H9 (cell line): ENCODE measurements at regions not wholly inside any gene's neighbourhood (a gene's known extent, or its start where the extent isn't known, plus 50 kb on each side); places are given as distances from the start of the nearest gene placed in this dataset.

Source experiments
- DNase-seq: peaks from one replicate; pipeline ENCODE4 v3.0.0-alpha.2; 2017
- H2AFZ ChIP-seq: one replicate; pipeline ENCODE4 v1.6.1; 2013; ENCODE audit warnings: mild to moderate bottlenecking, low read length, control low read depth, moderate library complexity
- H2AK5ac ChIP-seq: 2 replicates; pipeline ENCODE4 v1.6.1; 2013; ENCODE audit warnings: low read length, control low read depth, mixed read lengths; ENCODE audit not compliant: insufficient read length
- H2BK120ac ChIP-seq: one replicate; pipeline ENCODE4 v1.6.1; 2013; ENCODE audit warnings: low read depth, mild to moderate bottlenecking, low read length, control low read depth, inconsistent platforms; ENCODE audit not compliant: poor library complexity, severe bottlenecking
- H2BK12ac ChIP-seq: 2 replicates; pipeline ENCODE4 v1.6.1; 2013; ENCODE audit warnings: low read length, control low read depth, mixed read lengths, low read depth; ENCODE audit not compliant: insufficient read length
- H2BK15ac ChIP-seq: 2 replicates; pipeline ENCODE4 v1.6.1; 2013; ENCODE audit warnings: low read depth, low read length, control low read depth
- H2BK20ac ChIP-seq: one replicate; pipeline ENCODE4 v1.6.1; 2013; ENCODE audit warnings: low read depth, mild to moderate bottlenecking, low read length, control low read depth, inconsistent platforms; ENCODE audit not compliant: poor library complexity, severe bottlenecking
- H2BK5ac ChIP-seq: 2 replicates; pipeline ENCODE4 v1.6.1; 2013; ENCODE audit warnings: low read length, control low read depth, mixed read lengths; ENCODE audit not compliant: insufficient read length
- H3K14ac ChIP-seq: 2 replicates; pipeline ENCODE4 v1.6.1; 2013; ENCODE audit warnings: low read length, control low read depth; ENCODE audit not compliant: insufficient read depth
- H3K18ac ChIP-seq: 2 replicates; pipeline ENCODE4 v1.6.1; 2013; ENCODE audit warnings: low read depth, mild to moderate bottlenecking, mixed read lengths, low read length, control low read depth; ENCODE audit not compliant: insufficient read length
- H3K23ac ChIP-seq: 2 replicates; pipeline ENCODE4 v1.6.1; 2013; ENCODE audit warnings: low read length, control low read depth, mixed read lengths, low read depth; ENCODE audit not compliant: insufficient read length
- H3K23me2 ChIP-seq: 2 replicates; pipeline ENCODE4 v1.6.1; 2013; ENCODE audit warnings: low read depth, mild to moderate bottlenecking, mixed read lengths, low read length, control low read depth; ENCODE audit not compliant: insufficient read length, poor library complexity, severe bottlenecking
- H3K27ac ChIP-seq: 2 replicates; pipeline ENCODE4 v1.5.1; 2013; ENCODE audit warnings: low read length, control low read depth, mixed read lengths, low read depth; ENCODE audit not compliant: insufficient read length
- H3K27me3 ChIP-seq: 2 replicates; pipeline ENCODE4 v1.6.1; 2013; ENCODE audit warnings: low read length, control low read depth, inconsistent platforms; ENCODE audit not compliant: insufficient read depth
- H3K4ac ChIP-seq: 2 replicates; pipeline ENCODE4 v1.6.1; 2013; ENCODE audit warnings: low read depth, mild to moderate bottlenecking, control low read depth, inconsistent platforms, low read length, moderate library complexity
- H3K4me1 ChIP-seq: 2 replicates; pipeline ENCODE4 v1.6.1; 2013; ENCODE audit warnings: low read length, control low read depth, inconsistent platforms; ENCODE audit not compliant: insufficient read depth
- H3K4me2 ChIP-seq: 2 replicates; pipeline ENCODE4 v1.6.1; 2013; ENCODE audit warnings: low read length, control low read depth, mixed read lengths; ENCODE audit not compliant: insufficient read length, insufficient read depth
- H3K56ac ChIP-seq: 2 replicates; pipeline ENCODE4 v1.6.1; 2013; ENCODE audit warnings: low read depth, mild to moderate bottlenecking, mixed read lengths, low read length, control low read depth; ENCODE audit not compliant: insufficient read length
- H3K79me1 ChIP-seq: 2 replicates; pipeline ENCODE4 v1.6.1; 2013; ENCODE audit warnings: low read depth, mild to moderate bottlenecking, moderate library complexity, low read length, control low read depth, inconsistent platforms; ENCODE audit not compliant: insufficient read depth, poor library complexity, severe bottlenecking
- H3K79me2 ChIP-seq: 2 replicates; pipeline ENCODE4 v1.6.1; 2013; ENCODE audit warnings: low read length, control low read depth, inconsistent platforms; ENCODE audit not compliant: insufficient read depth
- H3K9ac ChIP-seq: 2 replicates; pipeline ENCODE4 v1.6.1; 2013; ENCODE audit warnings: low read length, control low read depth, mixed read lengths; ENCODE audit not compliant: insufficient read length; ENCODE audit errors: extremely low read depth
- H3K9me3 ChIP-seq: one replicate; pipeline ENCODE4 v1.6.1; 2013; ENCODE audit warnings: low read depth, low read length, inconsistent platforms; ENCODE audit not compliant: control insufficient read depth
- H3T11ph ChIP-seq: one replicate; pipeline ENCODE4 v1.6.1; 2013; ENCODE audit warnings: mild to moderate bottlenecking, low read length, control low read depth, inconsistent platforms
- H4K20me1 ChIP-seq: one replicate; pipeline ENCODE4 v1.6.1; 2013; ENCODE audit not compliant: control insufficient read depth, insufficient read length, insufficient read depth
- H4K5ac ChIP-seq: 2 replicates; pipeline ENCODE4 v1.6.1; 2013; ENCODE audit warnings: low read depth, mild to moderate bottlenecking, mixed read lengths, low read length, control low read depth; ENCODE audit not compliant: insufficient read length
- H4K8ac ChIP-seq: replicated peaks from 2 replicates; pipeline ENCODE4 v1.6.1; 2013; ENCODE audit warnings: low read length, control low read depth, mixed read lengths, low read depth; ENCODE audit not compliant: insufficient read length
- H4K91ac ChIP-seq: 2 replicates; pipeline ENCODE4 v1.6.1; 2013; ENCODE audit warnings: low read depth, mild to moderate bottlenecking, moderate library complexity, mixed read lengths, low read length, control low read depth; ENCODE audit not compliant: insufficient read length
- H3K27ac Mint-ChIP-seq, 3 experiments: 2 replicates in 2 of 3; 3 replicates in 1 of 3; pipeline ENCODE4 v1.8.0; 2020 to 2021; ENCODE audit warnings: mixed read lengths in 3 of 3, mild to moderate bottlenecking in 1 of 3, moderate library complexity in 1 of 3
- H3K27me3 Mint-ChIP-seq: 2 replicates; pipeline ENCODE4 v1.8.0; 2021; ENCODE audit warnings: low read depth, mild to moderate bottlenecking, moderate library complexity, mixed read lengths
- H3K36me3 Mint-ChIP-seq, 3 experiments: 2 replicates in 2 of 3; 3 replicates in 1 of 3; pipeline ENCODE4 v1.8.0; 2020 to 2021; ENCODE audit warnings: low read depth in 3 of 3, mixed read lengths in 3 of 3; ENCODE audit not compliant: insufficient read depth in 1 of 3
- H3K4me1 Mint-ChIP-seq, 2 experiments: 2 replicates each; pipeline ENCODE4 v1.8.0; 2020; ENCODE audit warnings: mixed read lengths in 2 of 2
- H3K4me3 Mint-ChIP-seq, 2 experiments: 2 replicates in 1 of 2; 3 replicates in 1 of 2; pipeline ENCODE4 v1.8.0; 2020 to 2021; ENCODE audit warnings: mild to moderate bottlenecking in 2 of 2, mixed read lengths in 2 of 2, moderate library complexity in 1 of 2
- H3K9me3 Mint-ChIP-seq, 2 experiments: 2 replicates in 1 of 2; 3 replicates in 1 of 2; pipeline ENCODE4 v1.8.0; 2020; ENCODE audit warnings: mild to moderate bottlenecking in 2 of 2, mixed read lengths in 2 of 2, moderate library complexity in 1 of 2
- CTCF ChIP-seq: fragments of 200-600 bp; sonication (generic); conservative IDR thresholded peaks from 3 replicates; pipeline ENCODE4 v1.8.0; 2021; ENCODE audit warnings: antibody characterized with exemption, mild to moderate bottlenecking
- WGBS: extraction: QIAGEN DNeasy Blood & Tissue Kit; methylation state at CpG from one replicate; pipeline ENCODE4 v1.1.7; 2013; ENCODE audit warnings: missing lambda C conversion rate, low lambda C conversion rate, mixed read lengths; ENCODE audit not compliant: insufficient read length; ENCODE audit errors: extremely low coverage; 5-methylcytosine and 5-hydroxymethylcytosine counted together

GRCh38 chr4:80143307-80143679 is 54.0 kb upstream of the PRDM8 start:
- no CpG with 5 or more reads among the region's 1 CpG for whole genome bisulfite sequencing
- no peak for TF ChIP-seq CTCF

More at GRCh38 chr4:80143307-80143679, 54.0 kb upstream of the PRDM8 start:
- no peak overlapping the region for H3K27ac Mint-ChIP-seq
- H3K9me3 Mint-ChIP-seq, result no peaks in the 10 kb centered on the region
- Histone ChIP-seq H3K9ac (no peak overlapping the region), H2BK20ac (no peak overlapping the region), H3K23me2 (no peaks in the 10 kb centered on the region), H3K4me2 (no peak overlapping the region), H3K27me3 (no peaks in the 10 kb centered on the region), H3K18ac (no peak overlapping the region), H3K14ac (no peak overlapping the region), H3K23ac (no peak overlapping the region), H3K27ac (no peak overlapping the region), H3T11ph (no peak overlapping the region), H2BK120ac (no peak overlapping the region), H2BK12ac (no peak overlapping the region), H4K5ac (no peak overlapping the region), H2AFZ (no peak overlapping the region), H3K79me1 (no peaks in the 10 kb centered on the region), H4K8ac (no peak overlapping the region), H3K9me3 (no peaks in the 10 kb centered on the region), H4K91ac (no peak overlapping the region), H3K79me2 (no peaks in the 10 kb centered on the region), H3K56ac (no peak overlapping the region), H4K20me1 (no peaks in the 10 kb centered on the region), H2BK15ac (no peak overlapping the region), H2BK5ac (no peak overlapping the region), H2AK5ac (no peak overlapping the region), H3K4me1 (no peaks in the 10 kb centered on the region), H3K4ac (no peak overlapping the region)
- H3K4me1 Mint-ChIP-seq, result no peaks in the 10 kb centered on the region; a peak in 1 of 4 replicates
- no peaks in the 10 kb centered on the region for H3K36me3 Mint-ChIP-seq
- DNase-seq, result no peak
- H3K4me3 Mint-ChIP-seq, result no peak overlapping the region
- no peaks in the 10 kb centered on the region for H3K27me3 Mint-ChIP-seq
